RWPE1 (cell line): ENCODE measurements at regions not wholly inside any gene's neighbourhood (a gene's known extent, or its start where the extent isn't known, plus 50 kb on each side); places are given as distances from the start of the nearest gene placed in this dataset.

ENCODE experiments used
- CTCF ChIA-PET: fragments of 350-600 bp; sonication (Branson Sonifier 250); formaldehyde crosslinking; extraction: SDS; loops from one replicate; lab custom pipeline; 2021; lab: Yijun Ruan, JAX
- POLR2A ChIA-PET: fragments of 400-600 bp; formaldehyde crosslinking; extraction: SDS; loops from one replicate; lab custom pipeline; 2020; ENCODE audit warnings: antibody characterized with exemption; ENCODE audit not compliant: low non-redundant PET; lab: Yijun Ruan, JAX
- DNase-seq: peaks from one replicate; pipeline ENCODE4 v3.0.0; 2012; ENCODE audit warnings: low spot score
- H3K27ac ChIP-seq: fragments of 450-650 bp; 2 replicates; pipeline ENCODE4 v1.5.1; 2017
- CTCF ChIP-seq: fragments of 450-650 bp; conservative IDR thresholded peaks from 2 replicates; pipeline ENCODE4 v1.5.1; 2017; ENCODE audit warnings: low read depth, mild to moderate bottlenecking

DNA sequence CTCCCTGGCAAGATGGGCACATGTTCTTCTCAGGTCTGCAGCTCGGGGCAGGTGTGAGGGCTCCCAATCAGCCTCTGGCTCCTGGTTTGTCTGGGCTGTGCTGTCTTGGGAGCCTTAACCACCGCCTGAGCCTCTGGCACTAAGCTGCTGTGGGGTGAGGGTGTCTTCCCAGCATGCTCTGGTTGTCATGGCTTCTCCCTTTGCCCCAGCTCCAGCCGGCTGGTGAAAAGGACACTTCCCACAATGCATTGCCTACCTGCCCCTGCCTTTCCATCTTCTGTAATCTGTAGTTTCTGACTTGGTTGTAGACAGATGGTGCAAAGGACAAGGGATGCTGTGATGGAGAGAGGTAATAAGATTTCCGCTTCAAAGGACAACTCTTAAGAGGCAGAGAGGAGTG lies 295.3 kb downstream of the TLE3 start:
- CTCF ChIA-PET = no interaction called here
- TF ChIP-seq CTCF = no peak
- POLR2A ChIA-PET = no interaction called here
- no peak for DNase-seq
- H3K27ac ChIP-seq = no peak overlapping the region

DNA sequence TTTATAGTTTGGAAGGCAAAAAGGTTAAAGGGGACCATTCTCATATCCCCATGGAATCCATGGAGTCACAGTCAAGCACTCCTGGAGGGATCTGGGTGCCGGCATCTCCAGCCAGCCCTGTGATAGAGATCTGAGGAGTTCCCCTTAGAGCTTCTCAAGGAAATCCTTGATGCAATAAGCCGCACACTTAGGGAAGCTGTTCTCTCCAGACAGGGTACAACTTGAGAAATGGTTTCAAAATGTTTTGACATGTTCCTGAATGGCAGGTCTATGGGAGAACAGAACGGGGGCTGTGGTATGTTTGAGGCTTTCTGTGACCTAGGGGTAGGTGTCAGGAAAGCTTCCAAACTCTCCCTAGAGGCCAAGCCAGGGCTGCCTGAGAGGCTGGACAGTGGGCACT lies 292.9 kb downstream of the TLE3 start:
- CTCF ChIA-PET = interaction anchor here (0.6 kb wide), 1 partner anchor 61 kb away, joined by 3 read pairs; no protein-coding TSS in a partner anchor
- no peak for TF ChIP-seq CTCF
- no peak for DNase-seq
- peak overlapping the region; percentile 48 for H3K27ac ChIP-seq
- POLR2A ChIA-PET = interaction anchor here (0.6 kb wide), 1 partner anchor 25 kb away, joined by 3 read pairs; no protein-coding TSS in a partner anchor

GRCh38 chr15:69805248-69805953 lies 292.3 kb downstream of the TLE3 start:
- no peak for TF ChIP-seq CTCF
- peak; percentile 49 for DNase-seq
- ChIA-PET POLR2A (interaction anchor here (0.6 kb wide), 1 partner anchor 24 kb away, joined by 3 read pairs; no protein-coding TSS in a partner anchor), CTCF (interaction anchor here (0.6 kb wide), 1 partner anchor 36 kb away, joined by 3 read pairs; no protein-coding TSS in a partner anchor)
- peak overlapping the region; percentile 48 for H3K27ac ChIP-seq

DNA sequence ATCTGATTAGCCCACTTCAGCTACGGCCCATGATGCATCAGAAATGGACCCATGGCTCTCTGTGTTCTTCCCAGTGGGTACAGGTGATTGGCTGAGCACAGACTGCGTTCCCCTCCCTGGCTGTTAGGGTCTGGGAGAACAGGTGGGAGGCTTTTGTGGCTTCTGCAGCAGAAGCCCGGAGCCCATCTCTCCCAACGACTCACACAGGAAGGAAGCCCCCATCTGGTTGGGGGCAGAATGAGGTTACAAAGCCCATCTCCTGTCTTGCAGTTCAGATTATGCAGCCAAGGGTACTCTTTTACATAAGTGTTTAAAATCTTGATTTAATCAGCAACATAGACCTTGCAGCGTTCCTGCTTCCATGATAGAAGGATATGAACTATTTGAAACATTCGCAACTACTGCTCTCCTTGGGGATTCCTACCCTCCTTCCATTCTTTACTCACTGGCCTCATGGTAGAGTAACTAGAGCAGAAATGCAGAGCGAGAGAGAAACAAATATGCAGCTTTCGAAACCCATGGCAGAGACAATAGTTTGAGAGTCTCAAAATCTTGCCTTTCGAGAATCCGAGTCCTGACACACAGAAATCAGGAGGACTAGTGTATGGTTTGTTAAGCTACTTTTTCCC lies 291.3 kb downstream of the TLE3 start:
- CTCF ChIA-PET = no interaction called here
- POLR2A ChIA-PET = no interaction called here
- DNase-seq = no peak
- no peak overlapping the region for H3K27ac ChIP-seq
- no peak for TF ChIP-seq CTCF

DNA sequence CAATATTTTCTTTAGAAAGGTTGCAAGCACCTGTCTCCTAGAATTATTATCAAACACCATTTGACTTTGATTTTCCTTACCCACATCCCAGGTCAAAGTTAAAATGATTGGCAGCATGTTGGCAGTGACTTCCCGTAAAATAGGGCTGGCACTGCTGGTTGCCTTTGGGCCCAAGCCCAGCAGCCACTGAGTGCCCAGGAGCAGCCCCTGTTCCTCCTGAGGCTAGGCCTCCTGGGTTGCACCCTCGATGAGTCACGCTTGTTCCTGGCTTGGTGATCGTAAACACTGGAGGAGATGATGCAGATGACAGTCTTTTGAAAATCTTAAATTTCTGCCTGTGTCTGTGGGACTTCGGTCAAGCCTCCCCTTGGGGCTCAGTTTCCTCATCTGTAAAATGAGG lies 290.0 kb downstream of the TLE3 start:
- ChIA-PET POLR2A (no interaction called here), CTCF (no interaction called here)
- no peak overlapping the region for H3K27ac ChIP-seq
- peak; percentile 36 for DNase-seq
- TF ChIP-seq CTCF = no peak

GRCh38 chr15:69808756-69809155 lies 289.0 kb downstream of the TLE3 start:
- no peak for TF ChIP-seq CTCF
- ChIA-PET POLR2A (no interaction called here), CTCF (no interaction called here)
- no peak for DNase-seq
- no peak overlapping the region for H3K27ac ChIP-seq
